ENCODE measurements at regions not wholly inside any gene's neighbourhood (a gene's known extent, or its start where the extent isn't known, plus 50 kb on each side); places are given as distances from the start of the nearest gene placed in this dataset.

DNA sequence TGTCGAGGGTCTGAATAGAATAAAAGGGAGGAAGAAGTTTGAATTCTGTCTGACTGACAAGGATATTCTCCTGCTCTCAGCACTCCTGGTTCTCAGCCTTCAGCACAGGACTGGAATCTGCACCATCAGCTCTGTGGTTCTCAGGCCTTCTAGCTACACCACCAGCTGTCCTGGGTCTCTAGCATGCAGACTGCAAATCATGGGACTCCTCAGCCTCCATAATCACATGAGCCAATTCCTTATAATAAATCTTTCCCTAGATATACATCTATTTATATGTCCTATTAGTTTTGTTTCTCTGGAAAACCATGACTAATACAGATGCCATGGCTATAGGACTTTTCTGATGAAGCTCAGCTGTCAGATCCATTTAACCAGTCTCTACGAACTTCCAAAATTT is 132.8 kb upstream of the ECI2 start:
- H3K4me3 ChIP-seq (IDR thresholded peaks at IDR 0.05; ENCODE audit: insufficient read depth, low read depth, low read length), result no peak overlapping the region
- H3K27me3 ChIP-seq (ENCODE audit: insufficient read depth, low read depth), result no peaks in the 10 kb centered on the region
- H3K9ac ChIP-seq, result no peak overlapping the region
- H3K4me2 ChIP-seq, result no peak overlapping the region
- no peaks in the 10 kb centered on the region for H3K4me1 ChIP-seq (ENCODE audit: low read depth, poor library complexity, severe bottlenecking)
- H4K20me1 ChIP-seq (ENCODE audit: insufficient read depth), result no peaks in the 10 kb centered on the region
- TF ChIP-seq, protein P1, sequence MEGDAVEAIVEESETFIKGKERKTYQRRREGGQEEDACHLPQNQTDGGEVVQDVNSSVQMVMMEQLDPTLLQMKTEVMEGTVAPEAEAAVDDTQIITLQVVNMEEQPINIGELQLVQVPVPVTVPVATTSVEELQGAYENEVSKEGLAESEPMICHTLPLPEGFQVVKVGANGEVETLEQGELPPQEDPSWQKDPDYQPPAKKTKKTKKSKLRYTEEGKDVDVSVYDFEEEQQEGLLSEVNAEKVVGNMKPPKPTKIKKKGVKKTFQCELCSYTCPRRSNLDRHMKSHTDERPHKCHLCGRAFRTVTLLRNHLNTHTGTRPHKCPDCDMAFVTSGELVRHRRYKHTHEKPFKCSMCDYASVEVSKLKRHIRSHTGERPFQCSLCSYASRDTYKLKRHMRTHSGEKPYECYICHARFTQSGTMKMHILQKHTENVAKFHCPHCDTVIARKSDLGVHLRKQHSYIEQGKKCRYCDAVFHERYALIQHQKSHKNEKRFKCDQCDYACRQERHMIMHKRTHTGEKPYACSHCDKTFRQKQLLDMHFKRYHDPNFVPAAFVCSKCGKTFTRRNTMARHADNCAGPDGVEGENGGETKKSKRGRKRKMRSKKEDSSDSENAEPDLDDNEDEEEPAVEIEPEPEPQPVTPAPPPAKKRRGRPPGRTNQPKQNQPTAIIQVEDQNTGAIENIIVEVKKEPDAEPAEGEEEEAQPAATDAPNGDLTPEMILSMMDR (conservative IDR thresholded peaks at IDR 0.05; ENCODE audit: low read depth, low read length), result no peak
- H3K36me3 ChIP-seq (ENCODE audit: insufficient read depth), result no peaks in the 10 kb centered on the region
- H3K27ac ChIP-seq, result no peak overlapping the region
- no peak overlapping the region for H2AFZ ChIP-seq (ENCODE audit: low read depth)
- H3K79me2 ChIP-seq (ENCODE audit: insufficient read depth, low read depth), result no peaks in the 10 kb centered on the region

DNA sequence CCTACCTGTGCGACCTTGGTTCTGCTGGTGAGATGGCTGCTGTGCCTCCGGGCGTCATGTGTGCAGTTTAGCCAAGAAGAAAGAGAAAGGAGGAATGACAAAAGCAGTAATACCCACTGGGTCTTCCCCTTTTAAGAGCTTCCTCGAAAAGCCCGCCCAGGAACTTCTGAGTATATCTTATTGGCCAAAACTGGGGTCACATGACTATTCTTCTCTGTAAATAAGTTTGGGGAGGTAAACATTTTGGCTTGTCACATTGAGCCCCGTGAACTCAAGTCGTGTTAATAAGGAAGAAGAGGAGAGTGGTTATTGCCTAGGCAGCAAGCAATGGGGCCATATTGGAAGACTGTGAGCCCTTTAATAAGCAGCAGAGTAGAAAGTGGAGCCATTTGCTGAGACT is 130.4 kb upstream of the ECI2 start:
- H3K9ac ChIP-seq, result no peak overlapping the region
- no peaks in the 10 kb centered on the region for H4K20me1 ChIP-seq (ENCODE audit: insufficient read depth)
- H3K36me3 ChIP-seq (ENCODE audit: insufficient read depth), result no peaks in the 10 kb centered on the region
- no peaks in the 10 kb centered on the region for H3K79me2 ChIP-seq (ENCODE audit: insufficient read depth, low read depth)
- H3K27me3 ChIP-seq (ENCODE audit: insufficient read depth, low read depth), result no peaks in the 10 kb centered on the region
- no peak overlapping the region for H2AFZ ChIP-seq (ENCODE audit: low read depth)
- H3K4me1 ChIP-seq (ENCODE audit: low read depth, poor library complexity, severe bottlenecking), result no peaks in the 10 kb centered on the region
- TF ChIP-seq, protein P1 (conservative IDR thresholded peaks at IDR 0.05; ENCODE audit: low read depth, low read length), result no peak
- no peak overlapping the region for H3K27ac ChIP-seq
- H3K4me3 ChIP-seq (IDR thresholded peaks at IDR 0.05; ENCODE audit: insufficient read depth, low read depth, low read length), result no peak overlapping the region
- H3K4me2 ChIP-seq, result no peak overlapping the region

DNA sequence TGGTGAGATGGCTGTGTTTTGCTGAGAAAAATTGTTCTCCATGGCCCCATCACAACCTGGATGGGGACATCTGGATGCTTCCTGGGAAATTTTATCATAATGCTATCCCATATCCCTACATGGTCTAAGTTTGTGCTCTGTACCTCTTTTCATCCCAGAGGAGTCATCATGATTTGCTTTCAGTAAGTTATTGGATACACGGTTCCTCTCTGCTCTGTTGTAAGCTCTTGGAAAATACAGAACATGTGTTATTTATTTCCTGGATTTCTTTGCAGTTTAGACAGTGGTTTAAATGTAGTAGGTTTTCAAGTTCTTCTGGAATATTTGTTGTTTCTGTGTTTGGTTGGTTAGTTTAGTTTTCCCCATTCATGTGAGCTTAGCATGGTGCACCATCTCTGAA is 129.2 kb upstream of the ECI2 start:
- H2AFZ ChIP-seq (ENCODE audit: low read depth), result no peak overlapping the region
- TF ChIP-seq, protein P1 (conservative IDR thresholded peaks at IDR 0.05; ENCODE audit: low read depth, low read length), result no peak
- H3K4me1 ChIP-seq (ENCODE audit: low read depth, poor library complexity, severe bottlenecking), result no peaks in the 10 kb centered on the region
- H3K27me3 ChIP-seq (ENCODE audit: insufficient read depth, low read depth), result no peaks in the 10 kb centered on the region
- no peak overlapping the region for H3K4me2 ChIP-seq
- no peaks in the 10 kb centered on the region for H4K20me1 ChIP-seq (ENCODE audit: insufficient read depth)
- H3K27ac ChIP-seq, result no peak overlapping the region
- no peak overlapping the region for H3K9ac ChIP-seq
- H3K79me2 ChIP-seq (ENCODE audit: insufficient read depth, low read depth), result no peaks in the 10 kb centered on the region
- no peaks in the 10 kb centered on the region for H3K36me3 ChIP-seq (ENCODE audit: insufficient read depth)
- no peak overlapping the region for H3K4me3 ChIP-seq (IDR thresholded peaks at IDR 0.05; ENCODE audit: insufficient read depth, low read depth, low read length)

DNA sequence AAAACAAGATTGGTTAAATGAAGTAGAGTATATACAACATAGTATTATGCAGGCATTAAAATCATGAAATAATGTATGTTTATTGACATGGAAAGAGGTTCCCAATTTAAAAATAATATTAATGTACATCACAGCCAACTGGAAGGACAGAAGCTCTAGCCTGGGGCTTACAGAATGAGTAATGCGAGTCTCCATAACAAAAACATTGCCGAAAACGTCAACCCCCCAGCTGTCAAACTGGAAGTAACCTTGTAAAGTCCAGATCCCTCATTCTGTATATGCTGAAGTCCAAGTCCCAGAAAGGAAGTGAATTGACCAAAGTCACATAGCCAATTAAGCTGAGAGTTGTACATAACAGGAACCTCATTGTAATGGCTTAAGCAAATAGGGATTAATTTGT is 128.7 kb upstream of the ECI2 start:
- H3K4me3 ChIP-seq (IDR thresholded peaks at IDR 0.05; ENCODE audit: insufficient read depth, low read depth, low read length), result no peak overlapping the region
- H3K4me1 ChIP-seq (ENCODE audit: low read depth, poor library complexity, severe bottlenecking), result no peaks in the 10 kb centered on the region
- no peaks in the 10 kb centered on the region for H3K36me3 ChIP-seq (ENCODE audit: insufficient read depth)
- no peaks in the 10 kb centered on the region for H4K20me1 ChIP-seq (ENCODE audit: insufficient read depth)
- TF ChIP-seq, protein P1 (conservative IDR thresholded peaks at IDR 0.05; ENCODE audit: low read depth, low read length), result no peak
- H3K9ac ChIP-seq, result no peak overlapping the region
- H2AFZ ChIP-seq (ENCODE audit: low read depth), result no peak overlapping the region
- no peaks in the 10 kb centered on the region for H3K27me3 ChIP-seq (ENCODE audit: insufficient read depth, low read depth)
- no peak overlapping the region for H3K27ac ChIP-seq
- no peak overlapping the region for H3K4me2 ChIP-seq
- H3K79me2 ChIP-seq (ENCODE audit: insufficient read depth, low read depth), result no peaks in the 10 kb centered on the region

DNA sequence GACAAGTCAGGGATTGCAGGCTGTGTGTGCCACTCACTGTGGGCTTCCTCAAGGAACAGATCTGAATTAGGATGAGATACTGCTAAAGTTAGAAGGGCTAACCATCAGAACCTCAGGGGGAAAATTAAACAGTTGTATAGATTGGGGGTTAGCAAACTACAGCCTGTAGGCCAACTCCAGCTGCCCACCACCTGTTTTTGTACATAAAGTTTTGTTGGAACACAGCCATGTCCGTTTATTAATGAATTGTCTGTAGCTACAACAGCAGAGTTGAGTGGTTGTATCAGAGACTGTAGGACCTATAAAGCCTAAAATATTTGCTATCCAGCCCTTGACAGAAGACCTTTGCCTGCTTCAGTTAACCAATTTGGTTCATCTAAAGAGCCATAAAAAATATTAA is 127.2 kb upstream of the ECI2 start:
- Histone ChIP-seq H3K4me1 (ENCODE audit: low read depth, poor library complexity, severe bottlenecking) (no peaks in the 10 kb centered on the region), H3K27ac (no peak overlapping the region), H3K79me2 (ENCODE audit: insufficient read depth, low read depth) (no peaks in the 10 kb centered on the region), H3K4me2 (no peak overlapping the region), H4K20me1 (ENCODE audit: insufficient read depth) (no peaks in the 10 kb centered on the region), H2AFZ (ENCODE audit: low read depth) (no peak overlapping the region), H3K27me3 (ENCODE audit: insufficient read depth, low read depth) (no peaks in the 10 kb centered on the region), H3K36me3 (ENCODE audit: insufficient read depth) (no peaks in the 10 kb centered on the region), H3K4me3 (IDR thresholded peaks at IDR 0.05; ENCODE audit: insufficient read depth, low read depth, low read length) (no peak overlapping the region), H3K9ac (no peak overlapping the region)
- TF ChIP-seq, protein P1 (conservative IDR thresholded peaks at IDR 0.05; ENCODE audit: low read depth, low read length), result no peak

Data from KMS-11 (cell line).